Mesodermal cell (in vitro differentiated cells): ENCODE measurements at regions not wholly inside any gene's neighbourhood (a gene's known extent, or its start where the extent isn't known, plus 50 kb on each side); places are given as distances from the start of the nearest gene placed in this dataset.

Source experiments
- H3K27ac ChIP-seq: 2 replicates; pipeline ENCODE4 v1.7.0; 2013; ENCODE audit warnings: mild to moderate bottlenecking, low read depth, low read length, moderate library complexity; ENCODE audit not compliant: severe bottlenecking
- H3K36me3 ChIP-seq: 2 replicates; pipeline ENCODE4 v1.7.1; 2013; ENCODE audit warnings: mild to moderate bottlenecking, low read length, moderate library complexity; ENCODE audit not compliant: control insufficient read depth, insufficient read depth
- H3K4me1 ChIP-seq: one replicate; pipeline ENCODE4 v1.7.1; 2013; ENCODE audit warnings: mild to moderate bottlenecking, low read length; ENCODE audit not compliant: insufficient read depth, control insufficient read depth, poor library complexity, severe bottlenecking
- H3K4me3 ChIP-seq: 2 replicates; pipeline ENCODE4 v1.7.0; 2013; ENCODE audit warnings: low read length, control low read depth, mild to moderate bottlenecking; ENCODE audit not compliant: insufficient read depth, poor library complexity, severe bottlenecking; ENCODE audit errors: extremely low read depth
- H3K9me3 ChIP-seq: 2 replicates; pipeline ENCODE4 v1.7.1; 2013; ENCODE audit warnings: mild to moderate bottlenecking, low read length, moderate library complexity; ENCODE audit not compliant: control insufficient read depth
- WGBS, 2 experiments: methylation state at CpG; one replicate each; pipeline ENCODE4 v1.1.5; 2013; ENCODE audit warnings: missing lambda C conversion rate in 2 of 2; ENCODE audit not compliant: insufficient coverage in 2 of 2; 5-methylcytosine and 5-hydroxymethylcytosine counted together

DNA sequence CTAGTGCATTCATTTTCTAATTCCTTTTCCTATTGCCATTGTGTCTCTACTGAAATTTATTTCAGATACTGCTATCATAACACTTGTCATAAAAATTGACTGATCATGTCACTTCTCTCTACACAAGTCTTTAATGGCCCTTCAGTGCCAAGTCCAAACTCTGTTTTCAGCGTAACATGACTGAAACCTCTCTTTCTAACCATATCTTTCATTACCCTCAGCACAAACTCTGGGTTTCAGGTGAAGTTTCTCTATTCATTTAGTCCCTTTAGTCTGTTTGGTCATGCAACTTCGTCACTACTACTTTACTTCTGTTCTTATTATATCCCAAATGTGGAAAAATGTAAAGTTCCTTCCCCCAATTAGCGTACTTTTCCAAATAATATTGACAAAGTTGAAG, 234.9 kb downstream of the OGFRL1 start:
- 100% methylated on average over 2 to 3 of the region's 3 CpGs for WGBS, 2 experiments
- H3K4me3 ChIP-seq = no peak overlapping the region
- H3K4me1 ChIP-seq = peaks cover 4% of the 10 kb centered on the region

DNA sequence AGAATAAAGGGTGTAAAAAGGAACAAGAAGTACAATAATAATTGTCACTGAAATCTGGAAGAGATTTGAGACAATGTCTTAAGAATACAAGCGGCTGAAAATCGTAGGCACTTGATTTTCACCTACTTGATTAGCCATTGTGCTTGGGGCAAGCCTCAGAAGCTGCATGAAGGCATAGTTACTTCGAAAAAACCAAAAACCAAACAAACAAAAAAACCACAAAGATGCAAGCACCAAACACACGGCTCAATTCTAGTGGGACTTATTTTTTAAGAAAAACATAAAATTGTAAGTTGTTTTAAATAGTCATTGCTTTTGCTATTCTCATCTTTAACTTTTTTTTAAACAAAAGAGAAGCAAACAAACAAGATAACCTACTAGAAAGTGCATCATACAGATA, 235.6 kb downstream of the OGFRL1 start:
- Histone ChIP-seq H3K27ac (no peak overlapping the region), H3K4me3 (no peak overlapping the region), H3K4me1 (peaks cover 4% of the 10 kb centered on the region), H3K9me3 (no peaks in the 10 kb centered on the region), H3K36me3 (no peaks in the 10 kb centered on the region)
- 80 to 85% methylated on average over 1 to 2 of the region's 4 CpGs for WGBS, 2 experiments

More for the DNA sequence above, 234.9 kb downstream of the OGFRL1 start:
- H3K27ac ChIP-seq = no peak overlapping the region
- H3K36me3 ChIP-seq = no peaks in the 10 kb centered on the region
- no peaks in the 10 kb centered on the region for H3K9me3 ChIP-seq

DNA sequence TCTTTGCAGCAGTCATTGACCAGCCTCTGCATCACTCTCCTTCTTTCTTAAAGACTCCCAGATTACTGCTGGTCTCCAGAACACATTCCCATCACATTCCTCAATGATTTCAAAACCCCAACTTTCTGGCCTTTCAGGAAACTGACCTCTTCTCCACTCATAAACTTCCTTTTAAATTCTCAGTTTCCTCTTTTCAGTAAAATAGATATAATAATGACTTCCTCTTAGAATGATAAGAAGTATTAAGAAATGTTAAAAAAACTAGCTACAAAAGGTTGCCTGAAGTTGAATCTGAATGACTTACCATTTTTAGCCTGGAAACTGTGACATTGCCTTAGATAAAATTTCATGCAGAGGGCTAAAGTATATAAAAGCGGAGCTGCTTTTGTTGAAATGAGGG, 239.3 kb downstream of the OGFRL1 start:
- WGBS, 2 experiments = 71 to 79% methylated on average over 1 of the region's 1 CpG
- Histone ChIP-seq H3K27ac (peak overlapping the region; percentile 41), H3K9me3 (no peaks in the 10 kb centered on the region), H3K36me3 (no peaks in the 10 kb centered on the region), H3K4me3 (no peak overlapping the region), H3K4me1 (peaks cover 4% of the 10 kb centered on the region)

DNA sequence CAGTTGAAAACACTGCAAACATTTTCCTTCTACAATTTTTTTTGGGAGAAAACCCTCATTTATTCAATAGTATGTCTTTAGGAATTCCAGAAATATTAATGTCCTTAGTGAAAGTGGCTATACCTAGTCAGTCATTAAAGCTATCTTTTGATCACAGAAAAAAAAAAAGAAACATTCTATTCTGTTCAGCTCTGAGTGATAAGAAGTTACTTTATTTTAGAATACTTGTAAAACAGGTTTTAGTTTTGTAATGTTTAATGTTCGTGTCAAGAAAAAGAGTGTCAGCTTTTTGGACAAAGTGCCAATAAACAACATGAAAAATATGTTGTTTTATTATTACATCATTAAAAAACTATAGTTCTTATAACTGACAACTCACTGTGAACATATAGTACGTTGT, 240.4 kb downstream of the OGFRL1 start:
- Histone ChIP-seq H3K27ac (no peak overlapping the region), H3K4me1 (peaks cover 4% of the 10 kb centered on the region), H3K4me3 (no peak overlapping the region), H3K36me3 (no peaks in the 10 kb centered on the region), H3K9me3 (no peaks in the 10 kb centered on the region)
- WGBS, 2 experiments = no CpG with 5 or more reads among the region's 2 CpGs

DNA sequence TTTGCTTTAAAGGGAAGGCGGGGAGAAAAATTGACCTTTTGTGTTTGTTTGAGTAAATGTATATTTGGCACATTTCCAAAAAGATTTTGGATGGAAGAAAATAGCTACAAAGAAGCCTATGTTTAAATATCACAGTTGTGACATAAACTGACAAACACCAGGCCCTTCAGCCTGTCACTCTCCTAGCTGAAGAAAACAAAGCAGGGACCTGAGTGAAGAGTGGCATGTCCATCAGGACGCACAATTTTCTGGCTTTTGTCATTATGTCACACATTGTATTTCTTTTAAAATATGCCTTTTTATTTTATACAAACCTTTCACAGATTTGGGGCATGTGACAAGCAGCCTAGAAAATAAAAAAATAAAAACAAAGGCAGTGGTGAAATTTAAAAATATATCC, 241.2 kb downstream of the OGFRL1 start:
- WGBS, 2 experiments = no CpG with 5 or more reads among the region's 2 CpGs
- peak overlapping the region; percentile 6 for H3K27ac ChIP-seq
- H3K4me1 ChIP-seq = peaks cover 4% of the 10 kb centered on the region

DNA sequence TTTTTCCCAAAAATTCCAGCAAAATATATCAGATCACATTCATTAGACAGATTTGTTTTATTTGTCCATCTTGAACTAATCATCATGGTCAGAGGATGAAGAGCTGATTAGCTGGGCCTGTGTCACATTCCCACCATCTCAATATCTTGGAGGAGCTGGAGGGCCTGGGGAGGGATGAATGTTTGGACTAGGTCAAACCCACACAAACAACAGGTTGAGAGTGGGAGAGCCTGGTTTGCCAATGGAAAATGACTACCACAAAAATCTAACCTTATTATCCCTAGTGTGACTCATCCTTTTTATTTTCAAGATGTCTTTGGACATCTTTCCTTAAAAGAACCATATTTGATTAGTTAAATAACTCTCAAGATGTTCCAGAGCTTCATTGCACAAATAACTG, 242.4 kb downstream of the OGFRL1 start:
- Histone ChIP-seq H3K4me1 (peaks cover 4% of the 10 kb centered on the region), H3K4me3 (no peak overlapping the region), H3K9me3 (no peaks in the 10 kb centered on the region), H3K36me3 (no peaks in the 10 kb centered on the region), H3K27ac (peak overlapping the region; percentile 6)

More for the DNA sequence above, 241.2 kb downstream of the OGFRL1 start:
- Histone ChIP-seq H3K9me3 (no peaks in the 10 kb centered on the region), H3K4me3 (no peak overlapping the region), H3K36me3 (no peaks in the 10 kb centered on the region)

DNA sequence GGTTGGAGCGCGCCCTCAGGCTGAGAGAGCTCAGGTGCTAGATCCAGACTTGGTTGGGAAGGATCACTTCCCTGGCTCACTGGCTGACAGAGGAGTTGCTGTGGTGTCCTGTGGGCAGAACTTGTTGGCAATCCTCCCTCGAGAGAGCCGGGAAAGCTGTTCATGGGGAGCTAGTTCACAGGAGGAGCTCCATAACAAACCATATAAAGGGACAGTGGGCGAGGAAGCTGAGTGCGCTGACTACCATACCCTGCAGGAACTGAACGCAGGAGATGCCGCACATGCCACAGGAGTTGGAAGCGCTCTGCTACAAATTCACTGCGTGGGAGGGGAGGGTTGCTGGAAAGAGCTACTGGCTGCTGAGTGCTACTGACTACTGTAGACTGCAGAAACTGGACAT, 243.2 kb downstream of the OGFRL1 start:
- H3K36me3 ChIP-seq = no peaks in the 10 kb centered on the region
- peaks cover 4% of the 10 kb centered on the region for H3K4me1 ChIP-seq
- no peak overlapping the region for H3K27ac ChIP-seq
- no peaks in the 10 kb centered on the region for H3K9me3 ChIP-seq
- WGBS, 2 experiments = 89 to 93% methylated on average over 8 to 10 of the region's 10 CpGs
- H3K4me3 ChIP-seq = no peak overlapping the region

DNA sequence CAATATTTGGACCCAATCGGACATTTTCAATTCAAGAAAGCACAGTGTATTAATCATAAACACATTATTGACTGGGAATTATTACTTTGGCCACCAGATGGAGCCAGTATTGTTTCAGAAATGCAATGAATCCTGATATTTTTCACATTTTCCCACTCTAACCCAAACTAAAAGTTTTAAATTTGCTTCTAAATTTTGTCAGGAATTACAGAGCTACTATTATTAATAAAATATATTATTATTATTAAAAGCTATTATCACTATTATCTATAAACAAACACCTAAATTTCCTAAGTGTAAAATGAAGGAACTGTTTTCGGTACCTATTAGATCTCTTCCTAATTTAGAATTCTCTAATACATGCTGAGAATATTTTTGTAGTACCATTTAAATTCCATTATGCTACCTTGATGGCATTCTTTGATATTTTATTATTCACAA, 245.3 kb downstream of the OGFRL1 start:
- no CpG with 5 or more reads among the region's 2 CpGs for WGBS, 2 experiments
- Histone ChIP-seq H3K4me1 (no peaks in the 10 kb centered on the region), H3K4me3 (no peak overlapping the region), H3K9me3 (no peaks in the 10 kb centered on the region), H3K36me3 (no peaks in the 10 kb centered on the region), H3K27ac (no peak overlapping the region)

DNA sequence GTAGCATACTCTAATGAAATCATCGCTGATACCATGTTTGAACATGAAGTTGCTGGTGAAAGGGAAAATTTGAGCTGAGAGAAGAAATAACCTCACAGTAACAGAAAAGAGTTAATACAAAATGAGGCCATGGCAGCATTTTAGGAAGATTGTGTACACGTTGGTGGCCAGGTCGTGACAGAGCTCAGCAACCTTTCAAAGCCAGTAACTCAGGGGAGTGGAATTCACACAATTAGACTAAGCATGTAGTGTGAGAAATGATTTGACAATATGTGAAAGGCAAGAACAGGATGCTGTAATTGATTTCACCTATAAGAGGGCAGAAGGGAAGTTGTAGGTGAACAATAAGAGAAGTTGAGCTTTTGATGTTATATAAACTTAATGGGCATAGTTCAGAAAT, 246.3 kb downstream of the OGFRL1 start:
- 41 to 55% methylated on average over 2 of the region's 3 CpGs for WGBS, 2 experiments
- Histone ChIP-seq H3K36me3 (no peaks in the 10 kb centered on the region), H3K27ac (no peak overlapping the region), H3K4me3 (no peak overlapping the region), H3K4me1 (no peaks in the 10 kb centered on the region), H3K9me3 (no peaks in the 10 kb centered on the region)

DNA sequence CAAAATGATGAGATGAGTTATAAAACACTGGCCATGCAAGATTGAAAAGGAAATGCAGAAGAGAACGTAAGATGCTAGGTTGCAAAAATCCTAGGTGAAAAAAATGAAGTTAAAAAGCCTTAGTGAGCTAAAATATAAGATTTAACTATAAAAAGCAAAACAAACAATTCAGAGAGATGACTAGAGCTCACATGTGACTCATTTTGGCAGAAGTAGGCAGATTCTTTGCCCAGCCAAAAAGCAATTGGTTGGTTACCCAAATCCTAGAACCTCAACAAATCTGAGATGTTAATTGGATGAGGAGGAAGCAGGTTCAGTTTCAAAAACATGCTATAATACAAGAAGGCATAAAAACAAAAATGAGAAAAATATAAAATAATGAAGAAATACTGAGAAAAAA, 249.1 kb downstream of the OGFRL1 start:
- Histone ChIP-seq H3K4me3 (no peak overlapping the region), H3K27ac (no peak overlapping the region), H3K36me3 (no peaks in the 10 kb centered on the region), H3K4me1 (no peaks in the 10 kb centered on the region), H3K9me3 (no peaks in the 10 kb centered on the region)
- no CpG with 5 or more reads among the region's 1 CpG for WGBS, 2 experiments

DNA sequence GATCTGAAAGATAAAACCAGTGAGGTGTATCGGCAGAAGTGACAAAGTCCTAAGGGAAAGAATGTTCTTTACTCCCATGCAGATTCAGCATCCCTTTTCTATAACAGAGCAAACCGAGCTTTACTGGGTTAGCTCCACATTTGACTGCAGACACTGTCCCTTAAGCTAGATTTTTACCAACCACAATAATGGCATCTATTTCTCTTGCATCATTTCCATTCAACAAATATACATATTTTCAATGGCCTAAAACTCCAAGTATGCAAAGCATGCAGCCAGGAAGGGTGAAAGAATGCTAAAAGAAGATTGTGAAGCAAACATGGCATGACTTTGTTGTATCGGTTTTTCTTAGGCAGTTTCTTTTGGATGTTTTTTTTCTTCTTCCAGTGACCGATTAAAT, 255.4 kb downstream of the OGFRL1 start:
- H3K9me3 ChIP-seq = no peaks in the 10 kb centered on the region
- no peaks in the 10 kb centered on the region for H3K4me1 ChIP-seq
- no peak overlapping the region for H3K4me3 ChIP-seq
- H3K36me3 ChIP-seq = no peaks in the 10 kb centered on the region
- WGBS, 2 experiments = 38 to 43% methylated on average over 1 of the region's 4 CpGs
- H3K27ac ChIP-seq = no peak overlapping the region

DNA sequence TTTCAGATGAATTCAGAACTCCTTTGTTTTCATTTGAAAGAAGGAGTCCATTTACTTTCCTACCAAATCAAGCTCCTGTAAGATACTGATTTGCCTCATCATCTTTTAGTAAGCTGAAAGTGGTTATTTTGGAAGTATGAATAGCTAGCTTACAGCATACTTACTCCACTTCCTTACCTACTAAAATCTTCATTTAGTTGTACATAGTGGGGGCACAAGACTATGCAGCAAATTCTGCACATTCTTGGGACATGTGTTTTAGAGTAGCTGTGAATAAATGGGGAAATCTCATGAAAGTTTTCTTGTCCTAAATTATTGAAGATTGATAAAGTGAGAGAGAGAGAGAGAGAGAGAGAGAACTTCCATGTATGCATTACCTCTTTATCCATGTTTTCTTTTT, 256.3 kb downstream of the OGFRL1 start:
- Histone ChIP-seq H3K4me1 (no peaks in the 10 kb centered on the region), H3K36me3 (no peaks in the 10 kb centered on the region), H3K27ac (no peak overlapping the region), H3K9me3 (no peaks in the 10 kb centered on the region), H3K4me3 (no peak overlapping the region)
